ENCODE measurements at regions not wholly inside any gene's neighbourhood (a gene's known extent, or its start where the extent isn't known, plus 50 kb on each side); places are given as distances from the start of the nearest gene placed in this dataset.

- no peaks in the 10 kb centered on the region for H3K9me3 ChIP-seq (ENCODE audit: control insufficient read depth in 2 of 3, insufficient read depth in 1 of 3, low read length in 3 of 3)
- no peaks in the 10 kb centered on the region for H3K27me3 ChIP-seq (ENCODE audit: control insufficient read depth, insufficient read depth, low read length)
- DNase-seq (no peak), FAIRE-seq (no peak)
- intact Hi-C loops (cut with DNase I), result loop anchor here (10.0 kb wide), 1 partner anchor 1382 kb away; no protein-coding TSS in a partner anchor
- H3K4me1 ChIP-seq (ENCODE audit: control insufficient read depth in 2 of 3, insufficient read depth in 2 of 3, low read depth in 1 of 3, low read length in 3 of 3), result no peaks in the 10 kb centered on the region
- no peak overlapping the region for H3K4me3 ChIP-seq (ENCODE audit: low read length in 3 of 3)
- no peak overlapping the region for H3K9ac ChIP-seq (ENCODE audit: low read length in 3 of 3)
- no peak overlapping the region for H3K27ac ChIP-seq (ENCODE audit: low read depth in 2 of 2, low read length in 2 of 2)
- H3K36me3 ChIP-seq (ENCODE audit: control insufficient read depth in 2 of 3, insufficient read depth in 3 of 3, low read length in 3 of 3), result no peaks in the 10 kb centered on the region
- TF ChIP-seq, protein P1, sequence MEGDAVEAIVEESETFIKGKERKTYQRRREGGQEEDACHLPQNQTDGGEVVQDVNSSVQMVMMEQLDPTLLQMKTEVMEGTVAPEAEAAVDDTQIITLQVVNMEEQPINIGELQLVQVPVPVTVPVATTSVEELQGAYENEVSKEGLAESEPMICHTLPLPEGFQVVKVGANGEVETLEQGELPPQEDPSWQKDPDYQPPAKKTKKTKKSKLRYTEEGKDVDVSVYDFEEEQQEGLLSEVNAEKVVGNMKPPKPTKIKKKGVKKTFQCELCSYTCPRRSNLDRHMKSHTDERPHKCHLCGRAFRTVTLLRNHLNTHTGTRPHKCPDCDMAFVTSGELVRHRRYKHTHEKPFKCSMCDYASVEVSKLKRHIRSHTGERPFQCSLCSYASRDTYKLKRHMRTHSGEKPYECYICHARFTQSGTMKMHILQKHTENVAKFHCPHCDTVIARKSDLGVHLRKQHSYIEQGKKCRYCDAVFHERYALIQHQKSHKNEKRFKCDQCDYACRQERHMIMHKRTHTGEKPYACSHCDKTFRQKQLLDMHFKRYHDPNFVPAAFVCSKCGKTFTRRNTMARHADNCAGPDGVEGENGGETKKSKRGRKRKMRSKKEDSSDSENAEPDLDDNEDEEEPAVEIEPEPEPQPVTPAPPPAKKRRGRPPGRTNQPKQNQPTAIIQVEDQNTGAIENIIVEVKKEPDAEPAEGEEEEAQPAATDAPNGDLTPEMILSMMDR (IDR thresholded peaks at IDR 0.05; ENCODE audit: borderline replicate concordance, extremely low read depth, insufficient read depth), result no peak
Measured at GRCh38 chr16:75792771-75793492, 66.6 kb upstream of the CPHXL start.

- no peak for DNase-seq
- no peaks in the 10 kb centered on the region for H3K27me3 ChIP-seq (ENCODE audit: control insufficient read depth, insufficient read depth, low read length)
- H3K36me3 ChIP-seq (ENCODE audit: control insufficient read depth in 2 of 3, insufficient read depth in 3 of 3, low read length in 3 of 3), result no peaks in the 10 kb centered on the region
- H3K27ac ChIP-seq (ENCODE audit: low read depth in 2 of 2, low read length in 2 of 2), result no peak overlapping the region
- H3K4me3 ChIP-seq (ENCODE audit: low read length in 3 of 3), result no peak overlapping the region
- intact Hi-C loops (cut with DNase I), result loop anchor here (10.0 kb wide), 1 partner anchor 1381 kb away; no protein-coding TSS in a partner anchor
- no peaks in the 10 kb centered on the region for H3K4me1 ChIP-seq (ENCODE audit: control insufficient read depth in 2 of 3, insufficient read depth in 2 of 3, low read depth in 1 of 3, low read length in 3 of 3)
- no peak overlapping the region for H3K9ac ChIP-seq (ENCODE audit: low read length in 3 of 3)
- no peak for FAIRE-seq
- TF ChIP-seq, protein P1 (IDR thresholded peaks at IDR 0.05; ENCODE audit: borderline replicate concordance, extremely low read depth, insufficient read depth), result no peak
- no peaks in the 10 kb centered on the region for H3K9me3 ChIP-seq (ENCODE audit: control insufficient read depth in 2 of 3, insufficient read depth in 1 of 3, low read length in 3 of 3)
Measured at GRCh38 chr16:75793641-75794040, 67.4 kb upstream of the CPHXL start.

DNA sequence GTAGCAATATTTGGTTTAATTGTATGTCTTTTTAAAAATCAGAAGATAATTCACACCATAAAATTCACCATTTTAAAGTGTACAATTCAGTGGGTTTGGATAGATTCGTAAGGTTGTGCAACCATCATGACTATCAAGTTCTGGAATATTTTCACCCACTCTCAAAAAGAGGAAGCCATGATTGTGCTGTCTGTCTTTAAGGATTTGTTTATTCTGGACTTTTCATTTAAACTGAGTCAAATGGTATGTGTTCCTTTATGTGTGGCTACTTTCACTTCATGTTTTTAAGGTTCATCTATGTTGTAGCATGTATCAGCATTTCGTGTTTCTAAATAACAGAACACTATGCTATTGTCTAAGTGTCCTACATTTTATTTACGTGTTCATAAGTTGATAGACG, 68.1 kb upstream of the CPHXL start:
- no peaks in the 10 kb centered on the region for H3K27me3 ChIP-seq (ENCODE audit: control insufficient read depth, insufficient read depth, low read length)
- TF ChIP-seq, protein P1 (IDR thresholded peaks at IDR 0.05; ENCODE audit: borderline replicate concordance, extremely low read depth, insufficient read depth), result no peak
- no peak for FAIRE-seq
- no peaks in the 10 kb centered on the region for H3K36me3 ChIP-seq (ENCODE audit: control insufficient read depth in 2 of 3, insufficient read depth in 3 of 3, low read length in 3 of 3)
- H3K9ac ChIP-seq (ENCODE audit: low read length in 3 of 3), result no peak overlapping the region
- H3K27ac ChIP-seq (ENCODE audit: low read depth in 2 of 2, low read length in 2 of 2), result no peak overlapping the region
- no peak for DNase-seq
- H3K9me3 ChIP-seq (ENCODE audit: control insufficient read depth in 2 of 3, insufficient read depth in 1 of 3, low read length in 3 of 3), result no peaks in the 10 kb centered on the region
- intact Hi-C loops (cut with DNase I), result loop anchor here (10.0 kb wide), 1 partner anchor 1380 kb away; no protein-coding TSS in a partner anchor
- no peaks in the 10 kb centered on the region for H3K4me1 ChIP-seq (ENCODE audit: control insufficient read depth in 2 of 3, insufficient read depth in 2 of 3, low read depth in 1 of 3, low read length in 3 of 3)
- H3K4me3 ChIP-seq (ENCODE audit: low read length in 3 of 3), result no peak overlapping the region

Measured in kidney (tissue), 13 donors.